ENCODE measurements at regions not wholly inside any gene's neighbourhood (a gene's known extent, or its start where the extent isn't known, plus 50 kb on each side); places are given as distances from the start of the nearest gene placed in this dataset.

DNA sequence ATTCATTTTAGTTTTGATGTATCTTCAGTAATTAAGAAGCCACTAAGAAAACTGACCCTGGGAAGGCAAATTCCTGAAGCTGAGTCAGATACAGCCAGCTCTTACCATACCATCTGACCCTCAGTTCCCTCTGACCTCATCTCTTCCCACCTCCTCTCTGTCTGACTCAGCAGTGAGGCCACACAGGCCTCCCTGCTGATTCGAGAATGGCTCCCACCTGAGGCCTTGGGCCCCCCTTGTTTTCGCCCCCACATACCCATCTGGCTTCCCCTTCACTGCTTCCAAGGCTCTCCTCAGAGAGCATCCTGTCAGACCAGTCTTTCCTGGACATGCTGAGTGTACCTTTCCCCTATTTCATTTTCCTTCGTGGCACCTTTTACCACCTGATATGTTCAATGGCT, 71.0 kb upstream of the CYP1B1 start:
- TF ChIP-seq POLR2AphosphoS5 (IDR thresholded peaks at IDR 0.05) (peak; percentile 64), CTCF (IDR thresholded peaks at IDR 0.05) (no peak), POLR2A (IDR thresholded peaks at IDR 0.05) (no peak), EP300 (IDR thresholded peaks at IDR 0.05) (no peak)

All from gastroesophageal sphincter (tissue), 3 donors.